Smooth muscle cell of the brain vasculature (primary cell): ENCODE measurements at regions not wholly inside any gene's neighbourhood (a gene's known extent, or its start where the extent isn't known, plus 50 kb on each side); places are given as distances from the start of the nearest gene placed in this dataset.
A peak's percentile ranks its signal among the peaks of the same experiment; 100 is the strongest.

Source experiments
- DNase-seq: peaks from one replicate; pipeline ENCODE4 v3.0.0-alpha.2; 2012; ENCODE audit warnings: low read depth, low spot score

DNA sequence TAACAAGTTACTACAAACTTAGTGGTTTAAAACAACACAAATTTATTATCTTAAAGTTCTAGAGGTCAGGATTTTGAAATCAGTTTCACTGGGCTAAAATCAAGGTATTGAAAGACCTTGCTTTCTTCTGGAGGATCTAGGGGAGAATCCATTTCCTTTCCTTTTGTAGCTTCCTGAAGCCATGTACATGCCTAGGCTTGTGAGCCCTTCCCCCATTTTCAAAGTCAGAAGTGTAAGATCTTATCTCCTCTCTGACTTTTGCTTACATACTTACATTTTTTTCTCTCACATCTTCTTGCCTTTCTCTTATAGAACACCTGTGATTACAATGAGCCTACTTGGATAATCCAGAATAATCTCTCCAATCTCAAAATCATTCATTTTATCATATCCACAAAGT, 78.7 kb upstream of the MBOAT2 start:
- no peak for DNase-seq

DNA sequence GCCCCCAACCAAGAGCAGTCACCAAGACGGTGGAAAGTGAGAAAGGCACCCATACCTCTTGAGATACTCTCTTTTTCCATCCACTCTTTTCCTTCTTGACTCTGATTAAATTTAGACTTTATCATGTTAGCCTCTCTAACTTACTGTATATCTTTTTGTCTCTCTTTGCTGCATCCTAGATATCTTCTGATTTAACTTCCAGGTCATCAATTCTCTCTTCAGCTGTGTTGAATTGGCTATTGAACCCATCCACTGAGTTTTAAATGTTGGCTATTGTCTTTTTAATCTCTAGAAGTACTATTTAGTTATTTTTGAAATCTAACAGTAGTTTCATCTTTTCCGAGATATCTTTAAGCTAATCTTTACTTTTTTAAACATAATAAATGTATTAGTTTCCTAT, 78.3 kb upstream of the MBOAT2 start:
- no peak for DNase-seq

DNA sequence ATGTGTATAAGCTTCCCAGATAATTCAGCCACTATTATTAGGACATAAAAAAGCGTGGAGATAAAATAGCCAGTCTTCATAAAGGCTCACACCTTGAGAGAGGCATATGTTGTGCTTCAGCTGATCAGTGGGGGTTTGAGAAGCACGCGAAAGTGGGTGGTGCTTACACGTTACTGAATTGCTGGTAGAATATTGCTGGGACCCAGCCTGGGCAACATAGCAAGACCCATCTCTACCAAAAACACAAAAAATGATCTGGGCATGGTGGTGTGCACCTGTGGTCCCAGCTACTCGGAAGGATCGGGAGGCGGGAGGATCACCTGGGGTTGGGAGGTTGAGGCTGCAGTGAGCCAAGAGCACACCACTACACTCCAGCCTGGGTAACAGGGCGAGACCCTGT, 74.9 kb upstream of the MBOAT2 start:
- no peak for DNase-seq

DNA sequence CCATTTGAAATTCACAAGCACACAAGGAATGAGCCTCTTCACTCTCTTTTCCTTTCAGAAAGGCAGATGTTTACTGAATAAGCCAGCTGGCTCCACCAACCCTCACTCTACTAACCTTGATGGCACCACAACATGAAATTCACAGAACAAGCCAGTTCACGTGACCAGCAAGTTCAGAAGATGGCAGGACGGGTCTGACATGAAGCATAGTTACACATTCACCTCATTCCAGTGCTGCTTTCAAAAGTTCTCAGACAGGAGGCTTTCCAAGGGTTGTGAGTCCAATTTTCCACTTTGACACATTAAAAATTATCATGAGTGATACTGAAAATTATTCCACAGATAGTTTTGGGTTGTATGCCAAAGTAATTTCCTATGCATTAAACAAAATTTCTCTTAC, 74.2 kb upstream of the MBOAT2 start:
- no peak for DNase-seq

DNA sequence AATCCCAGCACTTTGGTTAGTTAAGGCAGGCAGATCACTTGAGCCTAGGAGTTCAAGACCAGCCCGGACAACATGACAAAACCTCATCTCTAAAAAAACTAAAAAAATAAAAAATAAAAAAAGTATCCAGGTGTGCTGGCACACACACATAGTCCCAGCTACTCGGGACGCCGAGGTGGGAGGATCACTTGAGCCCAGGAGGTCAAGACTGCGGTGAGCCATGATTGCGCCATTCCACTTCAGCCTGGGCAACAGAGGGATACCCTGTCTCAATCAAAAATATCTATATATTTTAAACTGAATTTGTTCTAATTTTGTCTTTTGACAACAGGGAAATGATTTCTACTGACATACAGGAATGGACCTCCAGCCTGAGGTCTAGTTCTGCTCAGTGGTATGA, 73.3 kb upstream of the MBOAT2 start:
- DNase-seq: no peak

DNA sequence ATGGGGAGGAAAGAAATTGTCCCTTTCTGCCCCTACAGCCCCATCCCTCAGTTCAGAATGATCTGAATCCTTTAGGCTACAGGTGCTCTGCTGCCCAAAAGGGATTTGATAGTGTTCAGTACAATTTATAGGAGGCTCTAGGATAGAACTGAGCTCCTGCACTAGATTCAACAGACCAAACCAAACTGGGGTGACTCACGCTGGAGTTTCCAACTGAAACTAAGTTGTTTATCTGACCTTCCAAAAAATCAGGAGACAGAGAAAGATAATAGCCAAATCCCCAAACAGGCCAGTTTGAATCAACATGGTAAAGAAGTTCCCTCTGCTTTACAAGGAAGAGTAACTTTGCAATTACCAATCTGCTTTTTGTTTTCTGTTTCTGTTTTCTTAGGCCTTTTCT, 72.7 kb upstream of the MBOAT2 start:
- DNase-seq: no peak

DNA sequence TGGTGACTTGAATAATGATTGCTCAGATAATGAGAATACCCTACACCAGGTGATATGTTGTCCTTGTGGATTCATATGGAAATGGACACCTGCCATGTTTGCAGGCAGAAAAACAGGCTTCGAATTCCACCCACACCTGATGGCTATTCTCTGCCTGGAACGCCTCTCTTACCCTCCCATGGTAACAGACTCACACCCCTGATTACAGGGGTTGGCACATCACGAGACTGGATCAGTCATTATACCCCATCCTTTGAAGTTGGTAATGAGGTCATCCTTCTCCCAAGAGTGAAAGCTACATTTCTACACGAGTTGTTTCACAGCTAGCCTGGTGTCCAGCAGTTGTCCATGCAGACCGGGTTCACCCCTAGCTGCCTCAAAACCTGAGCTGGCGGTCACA, 71.4 kb upstream of the MBOAT2 start:
- DNase-seq: no peak

DNA sequence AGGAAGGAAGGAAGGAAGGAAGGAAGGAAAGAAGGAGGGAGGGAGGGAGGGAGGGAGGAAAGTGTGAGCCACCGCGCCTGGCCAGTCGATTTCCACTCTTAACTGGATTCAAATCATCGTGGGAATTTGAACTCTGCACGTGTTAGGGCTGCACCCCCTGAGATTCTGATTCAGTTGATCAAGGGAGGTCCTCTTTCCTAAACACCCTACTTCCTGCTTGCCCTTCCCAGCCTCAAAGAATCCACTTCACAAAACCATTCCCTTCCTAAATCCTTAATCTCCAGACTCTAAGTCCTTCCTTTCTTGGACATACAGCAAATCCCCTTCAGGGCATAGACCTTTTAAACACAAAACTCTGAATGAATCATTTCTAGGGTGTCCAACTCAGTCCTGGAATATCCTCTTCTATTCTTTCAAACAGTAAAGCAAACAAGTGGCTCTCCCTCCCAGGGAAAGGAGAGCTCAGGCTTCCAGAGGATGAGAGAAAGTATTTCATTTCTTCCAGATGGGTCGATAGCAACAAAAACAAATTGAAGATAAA, 68.2 kb upstream of the MBOAT2 start:
- DNase-seq: no peak

DNA sequence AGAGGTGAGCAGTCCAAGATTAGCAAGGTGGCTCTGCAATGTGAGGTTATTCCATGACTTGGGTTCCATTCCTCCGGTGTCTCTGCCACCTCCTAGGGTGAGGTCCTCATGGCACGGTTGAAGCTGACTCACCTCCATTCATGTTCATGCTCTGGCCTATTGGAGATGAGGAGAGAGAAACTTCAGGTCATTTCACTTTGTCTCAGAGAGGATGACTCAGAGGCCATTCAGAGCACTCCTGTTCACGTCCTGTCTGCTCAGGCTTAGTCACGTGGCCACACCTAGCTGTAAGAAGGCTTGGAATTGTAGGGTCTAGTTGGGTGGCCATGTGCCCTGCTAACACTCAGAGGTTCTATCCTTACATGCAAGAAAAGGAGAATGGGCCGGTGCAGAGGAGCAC, 67.5 kb upstream of the MBOAT2 start:
- DNase-seq: no peak

DNA sequence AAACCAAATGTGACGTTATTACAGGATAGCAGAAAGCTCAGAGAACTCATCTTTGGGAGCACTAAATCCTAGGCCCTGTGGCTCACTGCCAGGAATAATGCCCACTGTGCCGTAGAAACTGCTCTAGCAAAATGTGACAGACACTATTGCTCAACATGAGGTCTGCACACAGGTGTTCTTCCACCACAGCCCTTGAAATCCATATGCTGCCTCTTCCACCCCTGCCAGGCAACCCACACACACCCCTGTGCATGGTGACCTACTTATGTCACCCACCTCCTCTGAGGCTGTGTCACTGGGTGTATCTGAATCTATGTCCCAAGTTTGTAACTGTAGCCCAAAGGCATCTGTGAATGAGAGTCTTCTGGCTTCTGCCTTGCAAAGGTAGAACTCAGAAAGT, 66.1 kb upstream of the MBOAT2 start:
- DNase-seq: no peak

DNA sequence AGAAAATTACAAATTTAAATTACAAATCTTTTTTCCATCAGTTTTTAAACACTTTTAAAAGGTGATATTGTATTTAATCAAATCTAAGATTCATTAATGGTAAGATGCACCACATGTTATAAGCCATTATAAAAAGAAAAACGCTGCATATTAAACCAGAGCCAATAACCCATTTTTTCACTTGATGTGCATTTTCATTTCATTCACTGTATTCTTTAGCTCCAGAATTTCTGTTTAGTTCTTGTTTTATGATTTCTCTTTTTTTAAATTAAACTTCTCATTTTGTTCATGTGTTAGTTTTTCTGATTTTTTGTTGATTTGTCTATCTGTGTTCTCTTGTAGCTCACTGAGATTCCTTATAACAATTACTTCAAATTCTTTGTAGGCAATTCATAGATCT, 62.4 kb upstream of the MBOAT2 start:
- no peak for DNase-seq

DNA sequence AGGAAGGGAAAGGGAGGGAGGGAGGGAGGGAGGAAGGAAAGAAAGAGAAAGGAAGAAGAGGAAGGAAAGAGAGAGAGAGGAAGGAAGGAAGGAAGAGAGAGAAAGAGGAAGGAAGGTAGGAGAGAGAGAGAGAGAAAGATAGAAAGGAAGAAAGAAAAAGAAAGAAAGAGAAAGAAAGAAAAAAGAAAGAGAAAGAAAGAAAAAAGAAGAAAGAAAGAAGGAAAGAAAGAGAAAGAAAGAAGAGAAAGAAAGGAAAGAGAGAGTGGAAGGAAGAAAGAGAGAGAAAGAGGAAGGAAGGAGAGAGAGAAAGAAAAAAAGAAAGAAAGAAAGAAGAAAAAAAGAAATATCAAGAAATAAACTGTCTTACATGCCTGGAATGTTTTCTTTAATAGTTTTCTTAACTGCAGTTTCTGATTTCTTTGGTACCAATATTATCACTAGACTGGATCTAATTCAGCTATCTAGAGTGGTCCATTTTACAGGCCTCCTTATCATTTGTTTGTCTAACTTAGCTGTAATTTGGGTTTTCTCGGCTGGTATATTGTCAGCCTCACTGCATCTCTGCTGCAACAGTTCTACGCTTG, 59.6 kb upstream of the MBOAT2 start:
- DNase-seq: no peak

DNA sequence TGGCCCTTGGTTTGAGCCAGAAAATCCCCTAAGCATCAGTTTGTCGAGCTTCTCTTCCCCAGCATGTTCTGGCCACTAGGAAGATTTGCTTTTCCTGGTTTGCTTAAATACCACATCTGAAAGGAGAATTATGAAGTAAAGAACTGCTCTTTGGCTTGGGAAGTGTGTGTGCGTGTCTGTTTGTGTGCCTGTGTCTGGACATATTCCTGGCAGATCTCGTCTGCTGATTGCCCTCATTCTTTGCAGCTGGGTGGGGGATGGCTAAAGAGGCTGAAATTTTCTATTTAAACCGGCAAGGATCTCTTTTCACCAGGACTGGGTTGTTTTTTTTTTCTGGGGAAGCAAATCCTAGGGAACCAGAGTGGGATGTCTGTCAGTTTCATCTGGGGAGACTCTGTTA, 57.3 kb upstream of the MBOAT2 start:
- DNase-seq: no peak

DNA sequence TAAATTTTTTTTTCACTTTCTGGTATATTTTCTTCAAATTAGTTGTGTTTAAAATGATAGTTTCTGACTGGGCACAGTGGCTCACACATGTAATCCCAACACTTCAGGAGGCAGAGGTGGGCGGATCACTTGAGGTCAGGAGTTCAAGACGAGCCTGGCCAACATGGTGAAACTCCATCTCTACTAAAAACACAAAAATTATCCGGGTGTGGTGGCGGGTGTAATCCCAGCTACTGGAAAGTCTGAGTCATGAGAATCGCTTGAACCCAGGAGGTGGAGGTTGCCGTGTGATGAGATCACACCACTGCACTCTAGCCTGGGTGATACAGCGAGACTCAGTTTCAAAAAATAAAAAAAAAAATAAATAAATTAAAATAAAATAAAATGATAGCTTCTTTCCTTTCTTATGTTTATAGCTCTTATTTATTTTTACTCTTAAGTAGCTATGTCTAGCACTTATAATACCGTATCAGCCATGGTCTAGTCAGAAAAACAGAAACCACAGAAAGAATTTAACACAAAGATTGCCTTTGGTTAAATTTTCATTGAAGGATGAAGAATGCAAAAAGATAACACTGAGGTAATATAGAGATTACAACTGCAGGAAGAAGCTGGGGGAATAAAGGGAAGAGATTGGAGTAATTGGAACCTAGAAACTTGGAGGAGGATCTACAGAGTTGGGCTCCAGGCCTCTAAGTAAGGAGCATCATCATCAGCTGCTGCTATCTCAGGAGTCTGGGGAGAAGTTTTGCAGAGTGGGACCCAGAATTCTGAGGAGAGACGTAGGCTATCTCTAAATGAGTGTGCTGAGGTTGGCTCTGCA, 54.7 kb upstream of the MBOAT2 start:
- peak; percentile 52 for DNase-seq

DNA sequence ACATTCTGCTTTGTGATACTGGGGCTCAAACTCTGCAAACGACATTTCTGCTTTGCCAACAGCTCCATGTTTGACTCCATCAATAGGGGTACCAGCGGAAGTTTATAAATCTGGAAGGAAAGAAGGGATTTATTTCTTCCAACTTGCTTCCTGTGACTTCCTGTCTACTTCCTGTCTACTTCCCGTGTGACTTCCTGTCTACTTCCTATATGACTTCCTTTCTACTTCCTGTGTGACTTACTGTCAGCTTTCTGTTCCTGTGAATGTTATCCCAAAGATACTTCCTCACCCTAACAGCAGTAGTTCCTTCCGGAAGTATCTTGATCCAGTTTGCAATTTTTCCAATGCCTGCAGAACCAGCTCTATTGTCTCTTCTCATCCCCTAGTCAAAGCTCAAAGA, 52.0 kb upstream of the MBOAT2 start:
- no peak for DNase-seq

DNA sequence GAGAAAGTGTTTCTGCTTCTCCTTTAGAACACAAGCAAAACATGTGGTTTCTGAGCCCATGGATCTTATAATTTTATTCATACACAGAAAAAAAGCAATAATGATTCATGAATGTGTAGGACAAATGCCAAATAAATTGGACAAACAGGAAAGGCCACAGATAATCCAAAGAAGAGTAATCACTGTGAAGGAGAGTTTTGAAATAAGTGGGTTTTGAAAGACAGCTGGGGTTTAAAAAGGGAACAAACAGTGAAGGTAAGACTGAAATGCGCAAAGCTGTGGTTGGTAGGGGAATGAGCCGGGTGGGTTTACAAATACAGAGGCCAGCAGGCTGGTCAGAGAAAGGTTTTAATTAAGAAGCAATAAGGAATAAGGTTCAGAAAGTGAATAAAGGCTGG, 50.0 kb upstream of the MBOAT2 start:
- DNase-seq: no peak
